GM18873 (cell line): ENCODE measurements at regions not wholly inside any gene's neighbourhood (a gene's known extent, or its start where the extent isn't known, plus 50 kb on each side); places are given as distances from the start of the nearest gene placed in this dataset.

Experiments
- ATAC-seq: cut with Tn5 transposase; IDR thresholded peaks from one replicate; pipeline ENCODE4 v1.9.1; 2021; ENCODE audit warnings: mild to moderate bottlenecking, moderate library complexity, moderate number of reproducible peaks; ENCODE audit not compliant: unreplicated experiment, low FRiP score

DNA sequence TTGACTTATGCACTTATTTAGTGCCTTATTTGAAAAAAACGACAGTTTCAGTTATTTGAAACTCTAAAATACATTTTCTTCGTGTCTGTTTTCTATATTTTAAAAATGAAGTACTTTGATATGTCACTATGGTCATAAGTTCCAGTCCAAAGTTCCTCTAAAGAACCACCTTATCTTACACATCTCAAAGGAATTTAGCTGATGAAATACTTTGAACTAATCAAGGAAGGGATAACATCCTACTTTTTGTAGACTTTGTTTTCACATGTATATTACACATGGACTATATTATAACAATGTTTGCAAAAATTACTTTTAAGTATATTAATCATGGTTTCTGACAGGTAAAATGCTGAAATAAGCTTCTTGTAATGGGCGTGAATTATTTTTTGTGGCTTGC lies 265.8 kb upstream of the ZNF717 start:
- ATAC-seq, result no peak

DNA sequence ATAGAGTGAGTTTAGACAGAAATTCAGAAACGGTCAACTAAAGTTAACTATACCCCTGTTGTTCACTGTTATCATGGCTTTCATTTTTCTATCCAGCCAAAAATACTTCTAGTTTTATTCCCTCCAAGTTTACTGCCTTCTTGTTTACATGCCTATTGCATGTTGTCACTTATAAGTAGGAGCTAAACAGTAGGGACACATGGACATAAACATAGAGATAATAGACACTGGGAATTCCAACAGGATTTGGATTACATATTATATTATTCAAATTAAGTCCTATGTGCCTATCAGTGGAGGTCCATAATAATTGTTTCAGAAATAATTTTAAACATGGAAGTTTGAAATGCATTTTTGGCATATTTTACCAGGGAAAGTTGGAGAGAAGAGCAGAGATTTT lies 269.1 kb upstream of the ZNF717 start:
- ATAC-seq, result no peak

DNA sequence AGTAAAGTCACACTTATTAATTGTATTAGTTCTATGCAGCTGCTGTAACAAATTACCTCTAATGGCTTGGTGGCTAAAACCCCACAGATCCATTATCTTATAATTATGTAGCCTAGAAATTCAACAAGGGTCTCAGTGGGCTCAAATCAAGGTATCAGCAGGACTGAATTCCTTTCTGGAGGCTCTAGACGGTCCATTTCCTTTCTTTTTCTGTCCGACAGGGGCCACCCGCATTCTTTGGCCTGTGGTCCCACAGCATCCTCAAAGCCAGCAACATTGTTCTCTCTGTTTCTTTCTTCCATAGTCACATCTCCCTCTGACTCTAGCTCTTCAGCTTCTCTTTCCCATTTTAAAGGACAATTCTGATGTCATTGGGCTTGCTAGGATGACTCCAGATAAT lies 276.3 kb upstream of the ZNF717 start:
- ATAC-seq, result no peak

DNA sequence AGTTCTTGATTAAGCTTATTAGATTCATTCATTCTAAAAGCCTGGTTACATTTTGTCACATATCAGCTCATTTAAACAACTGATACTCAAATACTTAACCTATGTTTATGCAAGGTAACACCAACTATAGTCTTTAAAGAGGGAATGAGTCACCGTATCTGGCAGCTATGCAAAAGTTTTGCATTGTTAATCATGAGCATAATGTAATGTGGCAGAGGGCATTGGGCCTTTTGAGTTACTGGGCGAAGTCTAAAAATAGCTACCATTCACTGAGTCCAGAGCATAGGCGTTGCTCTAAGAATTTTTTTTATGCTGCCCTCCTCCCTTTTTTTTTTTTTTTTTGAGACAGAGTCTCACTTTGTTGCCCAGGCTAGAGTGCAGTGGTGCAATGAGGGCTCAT lies 277.7 kb upstream of the ZNF717 start:
- ATAC-seq, result no peak

DNA sequence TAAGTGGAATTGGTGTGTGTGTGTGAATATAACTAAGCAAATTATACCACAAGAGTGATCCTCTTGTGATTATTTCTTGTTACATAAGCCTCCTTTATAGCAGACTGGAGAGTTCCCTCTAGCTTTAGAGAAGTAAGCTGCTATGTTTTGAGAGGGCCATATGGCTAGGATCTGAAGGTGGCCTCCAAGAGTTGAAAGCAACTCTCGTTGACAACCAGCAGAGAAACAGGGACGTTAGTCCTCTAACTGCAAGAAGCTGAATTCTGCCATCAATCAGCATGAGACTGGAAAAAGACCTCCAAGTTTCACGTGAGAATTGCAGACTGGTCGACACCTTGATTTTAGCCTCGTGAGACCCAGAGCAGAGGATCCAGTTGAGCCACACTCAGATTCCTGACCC lies 278.5 kb upstream of the ZNF717 start:
- ATAC-seq, result no peak

DNA sequence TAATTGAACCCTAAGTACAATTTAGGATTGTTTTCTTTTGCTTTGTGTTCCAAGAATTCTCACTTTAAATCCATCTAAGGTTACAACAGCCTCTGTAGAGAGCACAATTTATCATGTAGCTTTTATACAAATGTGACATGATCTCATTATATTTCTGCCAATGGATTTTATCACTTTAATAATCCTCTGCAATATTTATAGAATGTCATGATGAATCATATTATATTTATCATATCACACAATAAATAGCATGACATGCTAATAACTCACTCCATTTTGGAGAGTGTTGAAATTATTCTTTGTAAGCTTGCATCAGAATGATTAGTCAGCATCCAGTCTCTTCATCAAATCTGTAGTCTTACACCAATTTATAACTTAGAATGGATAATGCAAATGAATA lies 280.6 kb upstream of the ZNF717 start:
- no peak for ATAC-seq

DNA sequence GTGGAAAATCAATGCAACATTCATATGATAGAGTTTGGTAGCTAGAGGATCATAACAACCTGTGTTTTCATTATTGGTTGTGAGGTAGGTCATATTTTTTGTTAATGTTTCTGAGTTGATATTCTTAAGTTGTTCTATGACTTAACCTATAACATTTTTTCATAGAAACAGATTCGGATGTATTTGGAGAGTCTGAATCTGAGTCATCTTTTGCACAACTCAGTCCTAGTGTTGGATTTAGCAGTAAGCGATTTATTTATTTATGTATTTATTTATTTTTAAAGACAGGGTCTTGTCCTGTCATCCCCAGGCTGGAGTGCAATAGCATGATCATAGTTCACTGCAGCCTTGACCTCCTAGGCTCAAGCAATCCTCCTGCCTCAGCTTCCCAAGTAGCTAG lies 292.8 kb upstream of the ZNF717 start:
- ATAC-seq, result no peak

DNA sequence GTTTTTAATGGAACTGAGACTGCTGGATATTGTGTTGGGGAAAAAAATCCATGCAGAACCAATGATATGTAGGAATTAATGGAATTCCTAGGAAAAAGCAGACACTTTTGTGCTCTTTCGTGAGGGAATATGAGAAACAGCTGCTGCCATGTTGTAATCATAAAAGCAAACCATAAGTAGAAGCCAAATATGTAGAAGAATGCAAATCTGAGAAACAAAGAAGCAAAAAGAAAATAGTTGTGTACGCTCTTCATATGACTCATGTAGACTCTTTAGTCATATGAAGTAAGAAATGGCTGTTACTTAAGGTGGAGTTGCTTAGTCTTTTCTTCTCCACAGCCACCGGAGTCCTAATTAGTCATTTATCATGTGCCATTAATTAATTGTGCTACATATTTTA lies 298.6 kb upstream of the ZNF717 start:
- ATAC-seq, result no peak

DNA sequence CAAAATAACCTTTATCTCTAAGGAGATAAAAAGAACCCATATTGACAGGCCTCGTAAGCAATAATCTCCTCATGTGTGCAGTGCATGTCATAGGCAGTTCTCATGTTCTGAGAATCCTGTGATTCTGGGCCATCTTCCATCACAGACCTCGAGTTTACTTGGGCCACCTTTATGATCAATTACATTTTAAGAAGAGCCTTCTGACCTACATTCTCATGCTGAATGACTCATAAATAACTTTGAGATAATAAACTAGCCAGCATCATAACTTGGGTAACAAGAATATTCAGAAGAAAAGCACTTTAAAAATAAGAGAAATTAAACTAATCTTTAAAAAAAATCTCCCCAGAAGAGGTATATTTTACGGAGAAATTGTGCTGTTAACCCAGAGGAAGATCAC lies 310.7 kb upstream of the ZNF717 start:
- ATAC-seq, result no peak

DNA sequence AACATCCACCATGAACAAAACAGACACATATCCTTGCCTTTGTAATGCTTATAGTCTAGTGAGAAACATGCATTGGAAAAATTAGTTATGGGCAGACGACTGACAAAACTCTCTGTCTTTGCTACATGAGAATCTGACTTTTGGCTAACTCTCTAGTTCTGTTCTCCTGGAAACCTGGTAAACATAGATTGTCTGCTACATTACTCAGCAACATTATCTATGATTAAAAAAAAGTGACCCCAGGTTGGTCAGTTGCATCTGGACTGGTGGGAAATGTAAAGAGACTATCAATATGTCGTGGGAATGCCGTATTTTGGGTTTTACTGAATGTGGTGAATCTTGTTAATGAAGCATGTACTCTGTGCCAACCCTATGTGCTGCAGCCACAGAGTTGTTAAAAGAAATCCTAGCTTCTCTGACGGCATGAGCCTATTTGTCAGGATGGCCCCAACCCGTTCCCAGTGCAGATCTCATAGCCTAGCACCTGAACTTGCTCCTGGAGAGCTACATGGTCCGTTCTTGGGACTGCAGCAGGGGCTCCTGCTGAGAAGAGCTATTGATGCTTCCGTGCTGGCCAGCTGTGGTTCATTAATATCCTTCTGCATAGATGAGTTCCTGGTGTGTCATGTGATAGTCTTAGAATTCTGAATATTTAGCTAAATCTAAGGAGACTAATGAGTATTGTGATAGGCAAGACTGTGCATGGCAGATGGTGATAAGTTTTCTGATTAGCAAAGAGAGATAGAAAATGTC lies 311.7 kb upstream of the ZNF717 start:
- no peak for ATAC-seq

DNA sequence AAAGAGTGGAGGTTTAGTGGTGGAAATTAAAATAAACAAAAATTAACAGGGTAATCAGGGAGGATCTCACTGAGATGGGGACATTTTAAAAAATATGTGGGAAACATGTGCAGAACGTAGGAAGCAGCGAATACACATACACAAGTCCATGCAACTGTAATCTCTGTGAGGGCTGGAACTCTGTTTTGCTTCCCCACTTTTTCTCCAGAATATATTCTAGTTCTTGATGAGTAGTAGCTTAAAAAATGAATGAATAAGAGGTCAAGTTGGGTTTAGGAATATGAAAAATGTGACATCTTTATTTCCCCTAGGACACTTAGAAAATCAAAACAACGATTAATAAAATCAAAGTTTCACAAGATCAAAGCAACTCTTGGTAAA lies 312.2 kb upstream of the ZNF717 start:
- ATAC-seq, result no peak

DNA sequence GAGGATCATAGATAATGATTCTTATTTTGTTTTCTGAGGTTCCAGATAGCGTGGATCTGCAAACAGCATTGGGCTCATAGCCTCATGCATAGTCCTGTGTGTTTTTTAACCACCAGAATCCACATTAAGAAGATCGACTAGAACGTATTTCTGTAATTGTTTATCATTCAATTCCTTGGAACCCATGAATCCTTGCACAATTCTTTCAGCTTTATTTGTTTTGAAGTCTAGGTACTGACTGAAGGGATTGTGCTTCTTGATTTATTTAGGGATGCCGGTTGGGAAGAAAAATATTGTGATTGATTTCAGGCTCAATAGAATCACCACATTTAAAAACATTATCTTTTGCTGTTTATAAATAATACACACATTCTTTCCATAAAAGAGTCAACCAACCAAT lies 314.6 kb upstream of the ZNF717 start:
- ATAC-seq, result no peak

DNA sequence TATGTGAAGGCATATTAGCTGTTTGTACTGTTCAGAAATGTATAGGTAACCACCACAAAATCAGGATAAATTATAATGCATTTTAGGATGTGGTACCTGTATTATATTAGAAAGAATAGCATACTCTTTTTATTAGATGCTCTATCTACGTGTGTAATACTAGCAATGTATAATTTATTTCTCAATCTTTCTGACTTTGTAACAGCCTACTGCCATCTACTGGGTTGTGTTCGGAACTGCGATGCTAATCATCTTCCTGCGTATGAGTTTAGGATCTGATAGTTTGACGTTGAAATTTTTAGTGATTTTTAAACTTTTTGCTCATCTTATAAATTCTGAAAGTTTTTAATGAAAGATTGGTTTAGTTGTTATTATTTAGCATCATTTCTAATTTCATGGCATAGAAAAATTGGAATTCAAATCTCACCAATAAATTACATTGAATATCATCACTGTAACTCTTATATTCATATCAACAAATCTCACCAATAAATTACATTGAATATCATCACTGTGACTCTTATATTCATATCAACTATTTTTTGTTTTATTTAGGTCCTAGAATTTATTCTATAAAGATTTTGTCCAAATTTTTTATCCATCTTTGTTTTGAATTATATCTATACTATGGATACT lies 322.7 kb upstream of the ZNF717 start:
- ATAC-seq, result no peak

DNA sequence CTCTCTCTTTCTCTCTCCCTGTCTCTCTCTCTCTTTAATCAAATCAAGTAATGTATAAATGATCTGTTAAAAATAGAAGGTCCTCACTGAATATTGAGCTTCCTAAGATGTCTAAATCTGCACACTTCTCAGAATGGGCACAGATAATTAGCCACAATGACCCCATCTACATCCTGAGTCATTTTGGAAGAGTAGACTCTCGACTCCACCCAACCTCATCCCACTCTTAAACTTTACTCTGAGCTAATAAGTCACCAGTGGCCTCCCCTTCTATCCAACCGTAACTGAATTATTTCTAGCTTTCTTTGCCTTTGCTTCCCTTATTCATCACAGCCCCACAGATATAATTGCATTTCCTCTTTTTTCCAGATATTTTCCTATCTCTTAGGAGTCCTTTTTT lies 326.5 kb upstream of the ZNF717 start:
- no peak for ATAC-seq

DNA sequence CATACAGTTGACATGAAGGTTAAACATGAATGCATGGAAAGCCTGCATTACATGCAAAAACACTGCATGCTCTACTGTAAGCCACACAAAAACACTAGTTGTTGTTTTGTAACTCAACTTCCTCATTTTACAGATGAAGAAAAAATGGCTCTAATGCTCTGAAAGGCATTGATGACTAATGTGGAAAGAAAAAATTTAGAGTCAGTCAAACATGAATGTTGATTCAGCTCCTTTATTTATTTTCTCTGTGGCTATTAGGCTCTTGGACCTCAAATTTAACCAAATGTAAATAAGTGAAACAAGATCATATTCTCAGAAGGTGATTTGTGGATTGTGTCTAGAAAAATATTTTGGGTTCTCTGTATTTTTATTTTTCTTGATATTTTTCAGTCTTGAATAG lies 336.7 kb upstream of the ZNF717 start:
- no peak for ATAC-seq

DNA sequence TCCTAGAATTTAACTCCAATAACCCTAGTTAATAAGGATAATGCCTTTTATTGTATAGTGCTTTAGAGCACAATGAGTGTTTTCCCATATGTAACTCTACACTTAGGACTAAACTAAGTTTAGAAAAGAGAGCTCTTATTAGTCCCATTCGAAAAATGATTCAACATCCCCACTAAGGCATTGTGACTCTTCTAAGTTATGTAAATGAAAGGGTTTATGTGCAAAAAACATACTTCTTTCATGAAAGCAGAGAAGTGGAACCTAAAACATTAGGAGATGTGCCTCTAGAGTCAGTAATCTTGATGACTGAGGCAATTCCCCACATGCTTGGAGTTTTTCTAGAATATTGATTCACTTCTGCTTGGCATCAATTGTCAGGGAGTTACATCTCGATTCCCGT lies 344.1 kb upstream of the ZNF717 start:
- ATAC-seq, result no peak

DNA sequence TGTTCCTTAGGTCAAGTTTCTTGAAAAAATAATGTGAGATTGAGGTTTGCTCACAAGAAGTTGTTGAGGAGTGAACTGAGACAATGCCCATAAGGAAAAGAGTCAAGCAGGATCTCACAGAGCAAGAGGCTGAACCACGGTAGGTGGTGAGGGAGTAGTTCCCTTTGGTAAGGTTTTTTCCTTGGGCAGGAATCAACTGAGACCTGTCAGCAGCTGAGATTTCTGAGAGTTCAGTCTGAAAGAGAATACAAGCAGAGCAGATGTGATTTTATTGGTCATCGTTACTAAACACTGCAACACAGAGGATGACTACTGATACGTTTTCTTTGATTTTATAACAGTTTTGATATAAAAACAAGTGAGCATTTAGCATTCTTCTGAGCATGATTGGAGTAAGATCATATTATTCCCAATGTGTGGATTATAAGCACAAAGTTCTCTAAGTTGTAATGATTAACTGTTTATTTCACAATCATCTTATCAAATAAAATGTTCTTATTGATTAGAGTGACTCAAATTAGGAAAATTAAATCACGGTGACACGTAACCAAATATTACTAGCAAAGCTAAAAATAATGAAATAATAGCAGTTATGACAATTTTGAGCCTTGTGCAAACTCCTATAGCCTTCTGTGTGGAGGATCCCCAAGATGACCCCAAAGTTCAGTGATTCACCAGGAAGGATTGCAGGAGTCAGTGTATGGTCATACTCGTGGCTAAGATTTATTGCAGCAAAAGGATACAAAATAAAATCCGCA lies 346.2 kb upstream of the ZNF717 start:
- no peak for ATAC-seq

DNA sequence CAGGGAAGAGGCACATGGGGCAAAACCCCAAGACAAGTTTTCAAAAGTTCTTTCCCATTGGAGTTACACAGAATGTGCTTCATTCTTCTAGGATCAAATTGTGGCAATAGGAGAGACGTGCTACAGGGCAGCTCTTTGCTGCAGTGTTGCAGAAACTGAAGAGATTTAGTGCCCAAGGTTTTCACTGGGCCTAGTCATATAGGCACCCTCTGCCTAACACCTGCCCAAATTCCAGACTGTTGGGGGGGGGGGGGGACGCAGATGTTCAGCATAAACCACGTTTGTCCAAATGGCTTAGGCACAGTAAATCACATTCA lies 346.8 kb upstream of the ZNF717 start:
- ATAC-seq, result no peak

DNA sequence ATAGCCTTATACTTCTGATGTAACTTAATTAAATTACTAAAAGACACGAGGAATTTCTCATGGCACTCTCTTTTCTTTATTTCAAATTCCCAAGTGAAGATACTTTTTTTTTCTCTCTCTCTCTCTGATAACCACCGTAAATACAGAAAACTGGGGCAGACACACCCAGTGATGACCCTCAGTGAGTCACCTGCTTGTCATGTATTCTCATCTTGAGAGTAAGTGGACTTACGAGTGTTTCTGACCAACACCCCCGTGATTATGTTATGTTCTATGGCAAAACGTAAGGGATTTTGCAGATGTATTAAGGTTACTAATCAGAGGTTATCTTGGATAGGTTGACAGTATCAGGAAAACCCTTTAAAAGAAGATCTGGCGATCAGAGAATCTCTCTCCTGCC lies 348.8 kb upstream of the ZNF717 start:
- ATAC-seq, result no peak

DNA sequence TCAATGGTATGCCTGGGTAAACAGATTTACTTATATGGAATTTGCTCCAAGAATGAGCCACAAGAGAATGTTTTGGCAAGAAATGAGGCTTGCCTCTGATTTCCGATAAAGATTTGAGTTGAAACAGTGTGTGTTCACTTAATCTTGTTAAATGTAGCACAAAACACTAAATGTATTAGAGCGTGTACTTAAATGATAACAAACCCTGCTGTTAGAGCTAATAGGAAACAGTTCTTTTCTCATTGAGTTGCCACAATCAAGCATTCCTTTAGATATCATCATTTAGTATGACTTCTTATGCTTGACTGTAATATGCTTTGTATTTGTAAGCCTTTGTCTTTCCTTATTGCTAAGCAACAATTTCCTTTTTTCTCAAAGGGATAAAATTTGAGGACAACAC lies 353.6 kb upstream of the ZNF717 start:
- ATAC-seq, result no peak

DNA sequence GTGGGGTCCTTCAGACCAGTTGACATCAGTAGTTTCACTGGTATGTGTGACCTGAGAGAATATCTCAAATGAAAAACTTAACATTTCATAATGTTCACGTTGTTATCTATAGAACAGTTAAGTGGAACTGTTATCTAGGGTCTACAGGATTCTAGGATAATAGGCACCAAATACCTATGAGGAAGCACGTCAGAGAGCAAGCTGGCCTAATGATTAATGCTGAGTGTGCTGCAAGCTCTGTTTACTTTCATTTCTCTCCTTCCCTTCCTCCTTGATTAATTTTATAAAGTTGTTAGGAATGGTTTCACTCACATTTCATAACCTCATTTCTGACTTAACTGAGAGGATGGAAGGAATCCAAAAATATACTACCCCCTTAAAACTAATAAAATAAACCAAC lies 362.5 kb upstream of the ZNF717 start:
- ATAC-seq, result no peak

DNA sequence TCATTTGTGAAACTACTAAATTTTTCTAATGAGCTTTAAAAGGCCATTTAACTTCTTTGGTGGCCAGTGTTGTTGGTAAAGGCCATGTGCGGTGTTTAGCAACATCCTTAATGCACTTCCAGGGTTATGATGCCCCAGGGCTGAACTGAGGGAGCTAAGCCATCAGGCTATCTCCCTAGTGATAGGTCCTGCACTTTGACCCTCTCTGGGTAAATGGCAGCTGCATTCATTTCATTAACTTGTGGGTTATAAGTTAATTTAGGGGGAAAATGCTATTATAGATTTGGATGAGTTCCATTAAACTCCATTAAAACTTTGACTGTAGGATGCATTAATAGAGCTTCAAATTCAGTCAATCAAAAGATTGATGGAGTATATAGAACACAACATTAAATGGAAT lies 366.7 kb upstream of the ZNF717 start:
- ATAC-seq, result no peak
